GM12878 (cell line): ENCODE measurements at regions not wholly inside any gene's neighbourhood (a gene's known extent, or its start where the extent isn't known, plus 50 kb on each side); places are given as distances from the start of the nearest gene placed in this dataset.

Experiments
- ATAC-seq: fragments of 200-7000 bp; cut with Tn5 transposase; 3 replicates; pipeline ENCODE4 v1.9.1; 2020; ENCODE audit warnings: mild to moderate bottlenecking, moderate library complexity
- BruUV-seq: library from RNA; stranded (reverse); fragments of 400-500 nt; replicated peaks from 2 replicates; lab custom pipeline; 2021; lab: Mats Ljungman, UMichigan
- CTCF ChIA-PET: fragments of 300-600 bp; sonication (Branson Sonifier 250); formaldehyde crosslinking; extraction: SDS; loops from one replicate; lab custom pipeline; 2021; ENCODE audit warnings: inconsistent platforms; lab: Yijun Ruan, JAX
- POLR2A ChIA-PET: fragments of 350-600 bp; formaldehyde crosslinking; extraction: SDS; loops from one replicate; lab custom pipeline; 2021; ENCODE audit warnings: inconsistent platforms; lab: Charles Lee
- RAD21 ChIA-PET: fragments of 300-600 bp; sonication (Branson Sonifier 250); formaldehyde crosslinking; loops from one replicate; lab custom pipeline; 2023; ENCODE audit warnings: antibody characterized with exemption; ENCODE audit not compliant: unreplicated experiment; lab: Charles Lee
- SMC1A ChIA-PET: fragments of 300-600 bp; sonication (Branson Sonifier 250); formaldehyde crosslinking; loops from one replicate; lab custom pipeline; 2023; ENCODE audit not compliant: unreplicated experiment, uncharacterized antibody; lab: Charles Lee
- DNase-seq: peaks from one replicate; pipeline ENCODE4 v3.0.0-alpha.2; 2011; ENCODE audit warnings: low read depth, low spot score
- FAIRE-seq: peaks from 3 replicates; lab custom pipeline; 2011; peaks lifted over from hg19 to GRCh38; lab: Jason Lieb, UNC
- H2AFZ ChIP-seq: 2 replicates; pipeline ENCODE4 v1.6.0; 2011; ENCODE audit warnings: low read depth, low read length, control low read depth; ENCODE audit not compliant: control insufficient read depth
- H3K27ac ChIP-seq: 2 replicates; pipeline ENCODE4 v1.5.1; 2011; ENCODE audit warnings: control low read depth; ENCODE audit not compliant: control insufficient read depth, insufficient read depth
- H3K27me3 ChIP-seq, 2 experiments: replicated peaks in 1 of 2; 2 replicates each; pipeline versions ENCODE4 v1.6.0 to v1.6.1; 2011; ENCODE audit warnings: low read length in 1 of 2; ENCODE audit not compliant: control insufficient read depth in 2 of 2, insufficient read depth in 2 of 2
- H3K36me3 ChIP-seq, 2 experiments: 2 replicates each; pipeline ENCODE4 v1.5.1; 2011; ENCODE audit warnings: low read length in 1 of 2; ENCODE audit not compliant: control insufficient read depth in 2 of 2, insufficient read depth in 2 of 2
- H3K4me1 ChIP-seq: 2 replicates; pipeline ENCODE4 v1.6.1; 2011; ENCODE audit warnings: mild to moderate bottlenecking, low read length, moderate library complexity, mixed read lengths; ENCODE audit not compliant: control insufficient read depth, insufficient read depth
- H3K4me2 ChIP-seq: 2 replicates; pipeline ENCODE4 v1.6.0; 2011; ENCODE audit warnings: control low read depth; ENCODE audit not compliant: control insufficient read depth, insufficient read depth
- H3K4me3 ChIP-seq: fragments of 200-600 bp; sonication (generic); 2 replicates; pipeline ENCODE4 v1.5.1; 2016
- H3K79me2 ChIP-seq: 2 replicates; pipeline ENCODE4 v1.6.0; 2011; ENCODE audit warnings: low read length; ENCODE audit not compliant: control insufficient read depth, insufficient read depth
- H3K9ac ChIP-seq: 2 replicates; pipeline ENCODE4 v1.8.0; 2011; ENCODE audit warnings: low read length, control low read depth, mixed read lengths; ENCODE audit not compliant: control insufficient read depth, insufficient read depth
- H3K9me3 ChIP-seq: replicated peaks from 3 replicates; pipeline ENCODE4 v1.5.1; 2011; ENCODE audit warnings: mild to moderate bottlenecking, low read length; ENCODE audit not compliant: control insufficient read depth, insufficient read depth
- H4K20me1 ChIP-seq: 2 replicates; pipeline ENCODE4 v1.6.0; 2011; ENCODE audit not compliant: control insufficient read depth, insufficient read depth
- CBX5 ChIP-seq: sonication (generic); IDR thresholded peaks from 2 replicates; pipeline ENCODE4 v1.6.1; 2016; ENCODE audit warnings: low read depth, moderate library complexity, mild to moderate bottlenecking, inconsistent platforms
- E2F8 ChIP-seq: fragments of 450-650 bp; IDR thresholded peaks from 2 replicates; pipeline ENCODE4 v1.6.1; 2018; ENCODE audit warnings: mild to moderate bottlenecking, low read depth, moderate library complexity; ENCODE audit not compliant: partially characterized antibody
- ELK1 ChIP-seq: IDR thresholded peaks from 2 replicates; pipeline ENCODE4 v1.6.1; 2012; ENCODE audit warnings: low read depth, low read length, improper control_type of control experiment
- FOS ChIP-seq: IDR thresholded peaks from 3 replicates; pipeline ENCODE4 v1.6.1; 2011; ENCODE audit warnings: borderline replicate concordance; ENCODE audit not compliant: insufficient read length; ENCODE audit errors: extremely low read depth
- MLLT1 ChIP-seq: fragments of 450-650 bp; IDR thresholded peaks from 2 replicates; pipeline ENCODE4 v1.6.1; 2016; ENCODE audit warnings: mild to moderate bottlenecking
- NBN ChIP-seq: fragments of 450-650 bp; IDR thresholded peaks from 2 replicates; pipeline ENCODE4 v1.6.1; 2016
- RB1 ChIP-seq: fragments of 450-650 bp; formaldehyde crosslinking; IDR thresholded peaks from 2 replicates; pipeline ENCODE4 v1.6.1; 2017; ENCODE audit warnings: mild to moderate bottlenecking, borderline replicate concordance
- REST ChIP-seq: IDR thresholded peaks from 2 replicates; pipeline ENCODE4 v1.6.1; 2012; ENCODE audit warnings: mild to moderate bottlenecking, low read depth, low read length
- ZNF622 ChIP-seq: fragments of 450-650 bp; IDR thresholded peaks from 2 replicates; pipeline ENCODE4 v1.6.1; 2017; ENCODE audit warnings: mild to moderate bottlenecking, inconsistent platforms
- WGBS: methylation state at CpG from one replicate; pipeline ENCODE4 v1.1.6; 2016; ENCODE audit warnings: low lambda C conversion rate; ENCODE audit not compliant: insufficient replicate concordance, insufficient coverage; ENCODE audit errors: missing lambda C conversion rate; 5-methylcytosine and 5-hydroxymethylcytosine counted together
- in situ Hi-C: fragments of 300-500 bp; cut with MboI; formaldehyde crosslinking; loops from 9 replicates; pipeline ENCODE4 v1.14.3; 2018; ENCODE audit warnings: mixed read lengths
- intact Hi-C: fragments of 100-400 bp; cut with micrococcal nuclease; formaldehyde crosslinking; loops from one replicate; pipeline ENCODE4 v1.14.2; 2022; ENCODE audit not compliant: unreplicated experiment

GRCh38 chr17:5869041-5869745 is 201.0 kb upstream of the WSCD1 start:
- H3K79me2 ChIP-seq: no peaks in the 10 kb centered on the region
- no peaks in the 10 kb centered on the region for H4K20me1 ChIP-seq
- RAD21 ChIA-PET: no interaction called here
- CTCF ChIA-PET: interaction anchor here (0.6 kb wide), 1 partner anchor 625 kb away, joined by 3 read pairs; no protein-coding TSS in a partner anchor
- DNase-seq (no peak), FAIRE-seq (no peak), ATAC-seq (no peak)
- in situ Hi-C loops: no loop called here
- BruUV-seq: no TSS peak
- no peaks in the 10 kb centered on the region for H3K4me1 ChIP-seq
- H3K27me3 ChIP-seq: no peaks in the 10 kb centered on the region
- no peak for TF ChIP-seq REST
- no peak for TF ChIP-seq MLLT1
- no peak for TF ChIP-seq ZNF622
- no peak for TF ChIP-seq FOS
- no peak for TF ChIP-seq NBN
- no peak for TF ChIP-seq ELK1
- no peak for TF ChIP-seq RB1
- no peak for TF ChIP-seq E2F8
- TF ChIP-seq CBX5: no peak
- H3K9ac ChIP-seq: no peak overlapping the region
- no peak overlapping the region for H3K4me2 ChIP-seq
- WGBS: 70% methylated on average over 12 of the region's 12 CpGs
- H3K9me3 ChIP-seq: no peaks in the 10 kb centered on the region
- SMC1A ChIA-PET: no interaction called here
- H3K4me3 ChIP-seq: no peak overlapping the region
- H2AFZ ChIP-seq: no peak overlapping the region
- intact Hi-C loops: no loop called here
- H3K27ac ChIP-seq: no peak overlapping the region
- POLR2A ChIA-PET: no interaction called here
- H3K36me3 ChIP-seq: no peaks in the 10 kb centered on the region
